ENCODE measurements at regions not wholly inside any gene's neighbourhood (a gene's known extent, or its start where the extent isn't known, plus 50 kb on each side); places are given as distances from the start of the nearest gene placed in this dataset.
A peak's percentile ranks its signal among the peaks of the same experiment; 100 is the strongest.
"Not testable (repeated sequence)": the region's sequence is repeated elsewhere in the genome, so short reads cannot be mapped to it uniquely, and the experiment has no call there.

- Histone ChIP-seq H3K4me3 (replicated peaks; ENCODE audit: low read depth, low read length) (no peak overlapping the region), H3K36me3 (ENCODE audit: control insufficient read depth, insufficient read depth, low read length) (no peaks in the 10 kb centered on the region), H3K27me3 (replicated peaks; ENCODE audit: control insufficient read depth, insufficient read depth, low read length) (no peaks in the 10 kb centered on the region)
- DNase-seq (ENCODE audit: extremely low read depth, insufficient read length) = no peak
- TF ChIP-seq CTCF (IDR thresholded peaks at IDR 0.05; ENCODE audit: insufficient read depth, low read length, poor library complexity, severe bottlenecking) = peak; percentile 27
These were observed 84.0 kb downstream of the LACC1 start for GRCh38 chr13:43963726-43964125.

- Histone ChIP-seq H3K36me3 (ENCODE audit: control insufficient read depth, insufficient read depth, low read length) (no peaks in the 10 kb centered on the region), H3K4me3 (replicated peaks; ENCODE audit: low read depth, low read length) (no peak overlapping the region), H3K27me3 (replicated peaks; ENCODE audit: control insufficient read depth, insufficient read depth, low read length) (no peaks in the 10 kb centered on the region)
- TF ChIP-seq CTCF (IDR thresholded peaks at IDR 0.05; ENCODE audit: insufficient read depth, low read length, poor library complexity, severe bottlenecking) = no peak
- DNase-seq (ENCODE audit: extremely low read depth, insufficient read length) = no peak
These were observed 85.2 kb downstream of the LACC1 start for GRCh38 chr13:43964698-43965458.

DNA sequence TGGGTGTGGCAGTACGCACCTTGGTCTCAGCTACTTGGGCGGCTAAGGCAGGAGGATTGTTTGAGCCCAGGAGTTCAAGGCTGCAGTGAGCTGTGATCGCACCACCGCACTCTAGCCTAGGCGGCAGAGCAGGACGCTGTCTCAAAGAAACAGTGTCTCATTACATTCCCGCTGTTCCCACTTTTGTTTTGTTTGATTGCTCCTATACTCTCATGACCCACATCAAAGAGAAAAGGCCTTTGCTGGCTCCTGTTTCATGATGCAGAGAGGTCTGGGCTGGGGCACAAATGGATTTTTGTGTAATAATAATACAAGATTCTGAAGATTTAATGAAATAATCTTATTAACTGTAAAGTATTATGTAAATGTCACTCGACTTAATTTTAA, 85.7 kb downstream of the LACC1 start:
- no peak overlapping the region for H3K4me3 ChIP-seq (replicated peaks; ENCODE audit: low read depth, low read length)
- no peak for TF ChIP-seq CTCF (IDR thresholded peaks at IDR 0.05; ENCODE audit: insufficient read depth, low read length, poor library complexity, severe bottlenecking)
- no peaks in the 10 kb centered on the region for H3K36me3 ChIP-seq (ENCODE audit: control insufficient read depth, insufficient read depth, low read length)
- DNase-seq (ENCODE audit: extremely low read depth, insufficient read length) = no peak
- no peaks in the 10 kb centered on the region for H3K27me3 ChIP-seq (replicated peaks; ENCODE audit: control insufficient read depth, insufficient read depth, low read length)

DNA sequence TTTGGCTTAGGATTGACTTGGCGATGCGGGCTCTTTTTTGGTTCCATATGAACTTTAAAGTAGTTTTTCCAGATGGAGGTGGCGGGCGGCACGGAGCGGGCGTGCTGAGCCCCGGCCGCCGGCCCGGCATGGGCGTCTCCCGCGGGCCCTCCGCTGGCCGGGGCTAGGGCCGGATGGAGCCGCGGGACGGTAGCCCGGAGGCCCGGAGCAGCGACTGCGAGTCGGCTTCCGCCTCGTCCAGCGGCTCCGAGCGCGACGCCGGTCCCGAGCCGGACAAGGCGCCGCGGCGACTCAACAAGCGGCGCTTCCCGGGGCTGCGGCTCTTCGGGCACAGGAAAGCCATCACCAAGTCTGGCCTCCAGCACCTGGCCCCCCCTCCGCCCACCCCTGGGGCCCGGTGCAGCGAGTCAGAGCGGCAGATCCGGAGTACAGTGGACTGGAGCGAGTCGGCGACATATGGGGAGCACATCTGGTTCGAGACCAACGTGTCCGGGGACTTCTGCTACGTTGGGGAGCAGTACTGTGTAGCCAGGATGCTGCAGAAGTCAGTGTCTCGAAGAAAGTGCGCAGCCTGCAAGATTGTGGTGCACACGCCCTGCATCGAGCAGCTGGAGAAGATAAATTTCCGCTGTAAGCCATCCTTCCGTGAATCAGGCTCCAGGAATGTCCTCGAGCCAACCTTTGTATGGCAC, 88.7 kb downstream of the LACC1 start:
- not testable (repeated sequence) for H3K27me3 ChIP-seq (replicated peaks; ENCODE audit: control insufficient read depth, insufficient read depth, low read length); DNase-seq (ENCODE audit: extremely low read depth, insufficient read length); H3K36me3 ChIP-seq (ENCODE audit: control insufficient read depth, insufficient read depth, low read length); H3K4me3 ChIP-seq (replicated peaks; ENCODE audit: low read depth, low read length)

DNA sequence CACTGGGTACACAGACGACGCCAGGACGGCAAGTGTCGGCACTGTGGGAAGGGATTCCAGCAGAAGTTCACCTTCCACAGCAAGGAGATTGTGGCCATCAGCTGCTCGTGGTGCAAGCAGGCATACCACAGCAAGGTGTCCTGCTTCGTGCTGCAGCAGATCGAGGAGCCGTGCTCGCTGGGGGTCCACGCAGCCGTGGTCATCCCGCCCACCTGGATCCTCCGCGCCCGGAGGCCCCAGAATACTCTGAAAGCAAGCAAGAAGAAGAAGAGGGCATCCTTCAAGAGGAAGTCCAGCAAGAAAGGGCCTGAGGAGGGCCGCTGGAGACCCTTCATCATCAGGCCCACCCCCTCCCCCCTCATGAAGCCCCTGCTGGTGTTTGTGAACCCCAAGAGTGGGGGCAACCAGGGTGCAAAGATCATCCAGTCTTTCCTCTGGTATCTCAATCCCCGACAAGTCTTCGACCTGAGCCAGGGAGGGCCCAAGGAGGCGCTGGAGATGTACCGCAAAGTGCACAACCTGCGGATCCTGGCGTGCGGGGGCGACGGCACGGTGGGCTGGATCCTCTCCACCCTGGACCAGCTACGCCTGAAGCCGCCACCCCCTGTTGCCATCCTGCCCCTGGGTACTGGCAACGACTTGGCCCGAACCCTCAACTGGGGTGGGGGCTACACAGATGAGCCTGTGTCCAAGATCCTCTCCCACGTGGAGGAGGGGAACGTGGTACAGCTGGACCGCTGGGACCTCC, 89.4 kb downstream of the LACC1 start:
- not testable (repeated sequence) for H3K36me3 ChIP-seq (ENCODE audit: control insufficient read depth, insufficient read depth, low read length); H3K4me3 ChIP-seq (replicated peaks; ENCODE audit: low read depth, low read length); H3K27me3 ChIP-seq (replicated peaks; ENCODE audit: control insufficient read depth, insufficient read depth, low read length); DNase-seq (ENCODE audit: extremely low read depth, insufficient read length)

DNA sequence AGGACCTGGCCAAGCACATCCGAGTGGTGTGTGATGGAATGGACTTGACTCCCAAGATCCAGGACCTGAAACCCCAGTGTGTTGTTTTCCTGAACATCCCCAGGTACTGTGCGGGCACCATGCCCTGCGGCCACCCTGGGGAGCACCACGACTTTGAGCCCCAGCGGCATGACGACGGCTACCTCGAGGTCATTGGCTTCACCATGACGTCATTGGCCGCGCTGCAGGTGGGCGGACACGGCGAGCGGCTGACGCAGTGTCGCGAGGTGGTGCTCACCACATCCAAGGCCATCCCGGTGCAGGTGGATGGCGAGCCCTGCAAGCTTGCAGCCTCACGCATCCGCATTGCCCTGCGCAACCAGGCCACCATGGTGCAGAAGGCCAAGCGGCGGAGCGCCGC, 90.2 kb downstream of the LACC1 start:
- DNase-seq (ENCODE audit: extremely low read depth, insufficient read length); H3K36me3 ChIP-seq (ENCODE audit: control insufficient read depth, insufficient read depth, low read length); H3K4me3 ChIP-seq (replicated peaks; ENCODE audit: low read depth, low read length); H3K27me3 ChIP-seq (replicated peaks; ENCODE audit: control insufficient read depth, insufficient read depth, low read length): not testable (repeated sequence)

GRCh38 chr13:43970520-43971242, 91.0 kb downstream of the LACC1 start:
- DNase-seq (ENCODE audit: extremely low read depth, insufficient read length); H3K4me3 ChIP-seq (replicated peaks; ENCODE audit: low read depth, low read length); H3K36me3 ChIP-seq (ENCODE audit: control insufficient read depth, insufficient read depth, low read length); H3K27me3 ChIP-seq (replicated peaks; ENCODE audit: control insufficient read depth, insufficient read depth, low read length): not testable (repeated sequence)

DNA sequence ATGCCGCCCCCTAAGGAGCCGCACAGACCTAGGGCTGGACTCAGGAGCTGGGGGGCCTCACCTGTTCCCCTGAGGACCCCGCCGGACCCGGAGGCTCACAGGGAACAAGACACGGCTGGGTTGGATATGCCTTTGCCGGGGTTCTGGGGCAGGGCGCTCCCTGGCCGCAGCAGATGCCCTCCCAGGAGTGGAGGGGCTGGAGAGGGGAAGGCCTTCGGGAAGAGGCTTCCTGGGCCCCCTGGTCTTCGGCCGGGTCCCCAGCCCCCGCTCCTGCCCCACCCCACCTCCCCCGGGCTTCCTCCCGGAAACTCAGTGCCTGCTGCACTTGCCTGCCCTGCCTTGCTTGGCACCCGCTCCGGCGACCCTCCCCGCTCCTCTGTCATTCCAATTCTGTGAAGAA, 91.6 kb downstream of the LACC1 start:
- not testable (repeated sequence) for H3K4me3 ChIP-seq (replicated peaks; ENCODE audit: low read depth, low read length); H3K36me3 ChIP-seq (ENCODE audit: control insufficient read depth, insufficient read depth, low read length); H3K27me3 ChIP-seq (replicated peaks; ENCODE audit: control insufficient read depth, insufficient read depth, low read length); DNase-seq (ENCODE audit: extremely low read depth, insufficient read length)

All from GM06990 (cell line).